Liver (tissue), 8 donors: ENCODE measurements at regions not wholly inside any gene's neighbourhood (a gene's known extent, or its start where the extent isn't known, plus 50 kb on each side); places are given as distances from the start of the nearest gene placed in this dataset.

Experiments
- DNase-seq: peaks from one replicate; pipeline ENCODE4 v3.0.0-alpha.2; 2017; ENCODE audit warnings: low spot score
- H3K27ac ChIP-seq, 2 donors: one replicate each; pipeline ENCODE4 v1.7.0; 2013; ENCODE audit warnings: inconsistent platforms in 2 of 2, low read length in 2 of 2, control low read depth in 1 of 2, low read depth in 1 of 2, mild to moderate bottlenecking in 1 of 2
- H3K27me3 ChIP-seq, 4 donors: one replicate each; pipeline versions ENCODE4 v1.6.1 to v1.7.0; 2013; ENCODE audit warnings: low read length in 3 of 4, inconsistent platforms in 1 of 4, mild to moderate bottlenecking in 1 of 4, moderate library complexity in 1 of 4; ENCODE audit not compliant: control insufficient read depth in 4 of 4, insufficient read depth in 4 of 4
- H3K36me3 ChIP-seq, 4 donors: one replicate each; pipeline versions ENCODE4 v1.6.1 to v1.7.0; 2013; ENCODE audit warnings: low read length in 3 of 4, mild to moderate bottlenecking in 3 of 4, low read depth in 1 of 4, moderate library complexity in 1 of 4; ENCODE audit not compliant: control insufficient read depth in 4 of 4, insufficient read depth in 3 of 4
- H3K4me1 ChIP-seq, 4 donors: one replicate each; pipeline versions ENCODE4 v1.6.1 to v1.7.0; 2013; ENCODE audit warnings: low read length in 3 of 4, mild to moderate bottlenecking in 3 of 4, moderate library complexity in 1 of 4; ENCODE audit not compliant: control insufficient read depth in 4 of 4, insufficient read depth in 4 of 4
- H3K4me3 ChIP-seq, 3 donors: one replicate each; pipeline versions ENCODE4 v1.6.1 to v1.7.0; 2013; ENCODE audit warnings: low read length in 3 of 3, control low read depth in 1 of 3, low read depth in 1 of 3, mild to moderate bottlenecking in 1 of 3
- H3K9ac ChIP-seq, 2 donors: one replicate each; pipeline ENCODE4 v1.7.0; 2013; ENCODE audit warnings: low read length in 2 of 2, mild to moderate bottlenecking in 2 of 2, moderate library complexity in 2 of 2, control low read depth in 1 of 2, low read depth in 1 of 2
- H3K9me3 ChIP-seq, 4 donors: one replicate each; pipeline versions ENCODE4 v1.6.1 to v1.7.0; 2013; ENCODE audit warnings: low read length in 3 of 4; ENCODE audit not compliant: control insufficient read depth in 4 of 4
- ATF3 ChIP-seq: IDR thresholded peaks from 2 replicates; pipeline ENCODE4 v1.6.1; 2016; ENCODE audit warnings: antibody characterized with exemption
- CTCF ChIP-seq: fragments of 150-350 bp; IDR thresholded peaks from 2 replicates; pipeline ENCODE4 v1.5.1; 2017; ENCODE audit warnings: improper control_type of control experiment, low read depth, low read length; ENCODE audit not compliant: missing input control
- EGR1 ChIP-seq, 2 donors: IDR thresholded peaks; 2 replicates each; pipeline ENCODE4 v1.6.1; 2016 to 2018; ENCODE audit warnings: antibody characterized with exemption in 2 of 2, low read depth in 2 of 2
- FOXA1 ChIP-seq: IDR thresholded peaks from 2 replicates; pipeline ENCODE4 v1.6.1; 2016; ENCODE audit warnings: antibody characterized with exemption
- FOXA2 ChIP-seq: IDR thresholded peaks from 2 replicates; pipeline ENCODE4 v1.6.1; 2016; ENCODE audit warnings: antibody characterized with exemption
- GABPA ChIP-seq, 2 donors: IDR thresholded peaks in 1 of 2; conservative IDR thresholded peaks in 1 of 2; 2 replicates each; pipeline ENCODE4 v1.6.1; 2016; ENCODE audit warnings: antibody characterized with exemption in 2 of 2, mild to moderate bottlenecking in 1 of 2, moderate library complexity in 1 of 2
- HNF4A ChIP-seq, 2 donors: conservative IDR thresholded peaks; 2 replicates each; pipeline ENCODE4 v1.6.1; 2016; ENCODE audit warnings: antibody characterized with exemption in 2 of 2, mild to moderate bottlenecking in 2 of 2
- HNF4G ChIP-seq: IDR thresholded peaks from 2 replicates; pipeline ENCODE4 v1.6.1; 2016; ENCODE audit warnings: antibody characterized with exemption
- JUND ChIP-seq, 2 donors: IDR thresholded peaks; 2 replicates each; pipeline ENCODE4 v1.6.1; 2016; ENCODE audit warnings: antibody characterized with exemption in 2 of 2
- MAX ChIP-seq: IDR thresholded peaks from 2 replicates; pipeline ENCODE4 v1.6.1; 2016; ENCODE audit warnings: antibody characterized with exemption
- NR2F2 ChIP-seq: IDR thresholded peaks from 2 replicates; pipeline ENCODE4 v1.6.1; 2016; ENCODE audit warnings: antibody characterized with exemption
- RAD21 ChIP-seq, 2 donors: IDR thresholded peaks; 2 replicates each; pipeline ENCODE4 v1.6.1; 2016; ENCODE audit warnings: antibody characterized with exemption in 2 of 2, mild to moderate bottlenecking in 2 of 2
- REST ChIP-seq: IDR thresholded peaks from 2 replicates; pipeline ENCODE4 v1.6.1; 2016; ENCODE audit warnings: antibody characterized with exemption, mild to moderate bottlenecking
- RXRA ChIP-seq, 2 donors: IDR thresholded peaks; 2 replicates each; pipeline ENCODE4 v1.6.1; 2017 to 2018; ENCODE audit warnings: antibody characterized with exemption in 2 of 2, mild to moderate bottlenecking in 1 of 2
- SP1 ChIP-seq: IDR thresholded peaks from 2 replicates; pipeline ENCODE4 v1.6.1; 2018; ENCODE audit warnings: antibody characterized with exemption, mild to moderate bottlenecking
- TAF1 ChIP-seq: conservative IDR thresholded peaks from 2 replicates; pipeline ENCODE4 v1.6.1; 2016; ENCODE audit warnings: antibody characterized with exemption, mild to moderate bottlenecking
- YY1 ChIP-seq: IDR thresholded peaks from 2 replicates; pipeline ENCODE4 v1.6.1; 2016; ENCODE audit warnings: antibody characterized with exemption, mild to moderate bottlenecking
- ZBTB33 ChIP-seq: IDR thresholded peaks from 2 replicates; pipeline ENCODE4 v1.6.1; 2016; ENCODE audit warnings: antibody characterized with exemption
- WGBS: extraction: QIAGEN DNeasy Blood & Tissue Kit; methylation state at CpG from one replicate; pipeline ENCODE4 v1.1.7; 2013; 5-methylcytosine and 5-hydroxymethylcytosine counted together
- donor health status: healthy.
- donor health status: healthy.
- donor health status: healthy.
- donor health status: healthy.
- donor health status: healthy.

- Histone ChIP-seq H3K36me3 (no peaks in the 10 kb centered on the region), H3K4me3 (no peak overlapping the region), H3K4me1 (no peaks in the 10 kb centered on the region), H3K9me3 (no peaks in the 10 kb centered on the region), H3K27me3 (no peaks in the 10 kb centered on the region), H3K27ac (no peak overlapping the region), H3K9ac (no peak overlapping the region)
- DNase-seq = no peak
- WGBS = 83% methylated on average over 4 of the region's 4 CpGs
- TF ChIP-seq HNF4A (conservative IDR thresholded peaks at IDR 0.05) (no peak), MAX (no peak), GABPA (IDR thresholded peaks at IDR 0.05 in 1 of 2, conservative IDR thresholded peaks at IDR 0.05 in 1 of 2) (no peak), SP1 (no peak), FOXA1 (no peak), EGR1 (IDR thresholded peaks at IDR 0.05; ENCODE audit: low read depth in 2 of 2) (no peak), ZBTB33 (no peak), TAF1 (no peak), HNF4G (no peak), YY1 (no peak), RAD21 (IDR thresholded peaks at IDR 0.05) (no peak), FOXA2 (no peak), ATF3 (no peak), CTCF (no peak), NR2F2 (no peak), RXRA (IDR thresholded peaks at IDR 0.05) (no peak), JUND (IDR thresholded peaks at IDR 0.05) (no peak), REST (no peak)
Observed at GRCh38 chr15:95298729-95299128, 1031.8 kb upstream of the NR2F2 start.

GRCh38 chr15:95300958-95301357 lies 1029.5 kb upstream of the NR2F2 start:
- 75% methylated on average over 4 of the region's 4 CpGs for WGBS

More at GRCh38 chr15:95300958-95301357, 1029.5 kb upstream of the NR2F2 start:
- no peak for DNase-seq
- Histone ChIP-seq H3K9me3 (no peaks in the 10 kb centered on the region), H3K4me1 (no peaks in the 10 kb centered on the region), H3K27ac (no peak overlapping the region), H3K9ac (no peak overlapping the region), H3K36me3 (no peaks in the 10 kb centered on the region), H3K27me3 (no peaks in the 10 kb centered on the region), H3K4me3 (no peak overlapping the region)
- TF ChIP-seq REST = no peak
- no peak for TF ChIP-seq NR2F2
- no peak for TF ChIP-seq TAF1
- no peak for TF ChIP-seq EGR1 (IDR thresholded peaks at IDR 0.05; ENCODE audit: low read depth in 2 of 2)
- no peak for TF ChIP-seq RAD21 (IDR thresholded peaks at IDR 0.05)
- TF ChIP-seq HNF4A (conservative IDR thresholded peaks at IDR 0.05) = no peak
- TF ChIP-seq RXRA (IDR thresholded peaks at IDR 0.05) = no peak
